ENCODE measurements at regions not wholly inside any gene's neighbourhood (a gene's known extent, or its start where the extent isn't known, plus 50 kb on each side); places are given as distances from the start of the nearest gene placed in this dataset.

- TF ChIP-seq POLR2A (IDR thresholded peaks at IDR 0.05) = no peak
- no peak for TF ChIP-seq EP300 (IDR thresholded peaks at IDR 0.05)
Measured at GRCh38 chr10:2920168-2920567, 147.2 kb upstream of the PFKP start.
